ENCODE measurements at regions not wholly inside any gene's neighbourhood (a gene's known extent, or its start where the extent isn't known, plus 50 kb on each side); places are given as distances from the start of the nearest gene placed in this dataset.

DNA sequence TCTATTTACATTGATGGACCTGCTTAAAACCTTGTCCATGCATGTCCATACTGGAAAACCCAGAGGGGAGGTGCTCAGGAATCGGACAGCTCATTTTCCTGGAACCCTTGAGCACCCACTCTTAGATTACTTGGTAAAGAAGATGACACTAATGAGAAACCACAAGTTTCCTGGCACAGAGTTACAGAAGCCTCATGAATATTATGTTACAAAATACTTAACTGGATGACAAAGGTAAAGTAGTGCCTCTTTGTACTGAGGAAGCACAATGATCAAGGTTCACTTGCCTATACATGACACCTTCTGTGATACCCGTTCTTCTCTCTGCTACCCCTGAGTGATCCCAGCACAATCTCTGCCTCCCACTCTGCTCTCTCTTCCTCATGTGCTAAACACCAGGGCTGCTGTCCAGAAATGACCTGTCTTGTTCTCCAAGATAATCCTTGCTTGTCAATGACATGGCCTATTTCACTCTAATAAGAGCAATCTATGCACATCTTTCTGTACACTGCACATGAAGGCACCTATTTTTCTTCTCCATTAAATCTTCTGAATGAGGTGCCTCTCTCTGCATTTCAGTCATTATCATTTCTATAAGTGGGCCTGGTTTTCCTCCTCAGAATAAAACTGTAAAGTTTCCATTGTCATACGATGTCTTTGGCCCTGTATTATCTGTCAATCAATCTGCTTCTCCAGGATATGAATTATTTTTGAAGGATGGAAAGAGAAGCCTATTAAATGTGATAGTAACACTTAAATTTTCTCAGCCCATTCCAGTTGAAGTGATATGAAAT lies 684.0 kb upstream of the ACO1 start (continued):
- TF ChIP-seq, protein P1, sequence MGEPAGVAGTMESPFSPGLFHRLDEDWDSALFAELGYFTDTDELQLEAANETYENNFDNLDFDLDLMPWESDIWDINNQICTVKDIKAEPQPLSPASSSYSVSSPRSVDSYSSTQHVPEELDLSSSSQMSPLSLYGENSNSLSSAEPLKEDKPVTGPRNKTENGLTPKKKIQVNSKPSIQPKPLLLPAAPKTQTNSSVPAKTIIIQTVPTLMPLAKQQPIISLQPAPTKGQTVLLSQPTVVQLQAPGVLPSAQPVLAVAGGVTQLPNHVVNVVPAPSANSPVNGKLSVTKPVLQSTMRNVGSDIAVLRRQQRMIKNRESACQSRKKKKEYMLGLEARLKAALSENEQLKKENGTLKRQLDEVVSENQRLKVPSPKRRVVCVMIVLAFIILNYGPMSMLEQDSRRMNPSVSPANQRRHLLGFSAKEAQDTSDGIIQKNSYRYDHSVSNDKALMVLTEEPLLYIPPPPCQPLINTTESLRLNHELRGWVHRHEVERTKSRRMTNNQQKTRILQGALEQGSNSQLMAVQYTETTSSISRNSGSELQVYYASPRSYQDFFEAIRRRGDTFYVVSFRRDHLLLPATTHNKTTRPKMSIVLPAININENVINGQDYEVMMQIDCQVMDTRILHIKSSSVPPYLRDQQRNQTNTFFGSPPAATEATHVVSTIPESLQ (CRISPR knock-in tag; IDR thresholded peaks at IDR 0.05): no peak
- TF ChIP-seq, protein P2, sequence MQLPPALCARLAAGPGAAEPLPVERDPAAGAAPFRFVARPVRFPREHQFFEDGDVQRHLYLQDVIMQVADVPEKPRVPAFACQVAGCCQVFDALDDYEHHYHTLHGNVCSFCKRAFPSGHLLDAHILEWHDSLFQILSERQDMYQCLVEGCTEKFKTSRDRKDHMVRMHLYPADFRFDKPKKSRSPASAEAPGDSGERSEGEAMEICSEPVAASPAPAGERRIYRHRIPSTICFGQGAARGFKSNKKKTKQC (CRISPR knock-in tag; IDR thresholded peaks at IDR 0.05): no peak
- TF ChIP-seq, protein P3, sequence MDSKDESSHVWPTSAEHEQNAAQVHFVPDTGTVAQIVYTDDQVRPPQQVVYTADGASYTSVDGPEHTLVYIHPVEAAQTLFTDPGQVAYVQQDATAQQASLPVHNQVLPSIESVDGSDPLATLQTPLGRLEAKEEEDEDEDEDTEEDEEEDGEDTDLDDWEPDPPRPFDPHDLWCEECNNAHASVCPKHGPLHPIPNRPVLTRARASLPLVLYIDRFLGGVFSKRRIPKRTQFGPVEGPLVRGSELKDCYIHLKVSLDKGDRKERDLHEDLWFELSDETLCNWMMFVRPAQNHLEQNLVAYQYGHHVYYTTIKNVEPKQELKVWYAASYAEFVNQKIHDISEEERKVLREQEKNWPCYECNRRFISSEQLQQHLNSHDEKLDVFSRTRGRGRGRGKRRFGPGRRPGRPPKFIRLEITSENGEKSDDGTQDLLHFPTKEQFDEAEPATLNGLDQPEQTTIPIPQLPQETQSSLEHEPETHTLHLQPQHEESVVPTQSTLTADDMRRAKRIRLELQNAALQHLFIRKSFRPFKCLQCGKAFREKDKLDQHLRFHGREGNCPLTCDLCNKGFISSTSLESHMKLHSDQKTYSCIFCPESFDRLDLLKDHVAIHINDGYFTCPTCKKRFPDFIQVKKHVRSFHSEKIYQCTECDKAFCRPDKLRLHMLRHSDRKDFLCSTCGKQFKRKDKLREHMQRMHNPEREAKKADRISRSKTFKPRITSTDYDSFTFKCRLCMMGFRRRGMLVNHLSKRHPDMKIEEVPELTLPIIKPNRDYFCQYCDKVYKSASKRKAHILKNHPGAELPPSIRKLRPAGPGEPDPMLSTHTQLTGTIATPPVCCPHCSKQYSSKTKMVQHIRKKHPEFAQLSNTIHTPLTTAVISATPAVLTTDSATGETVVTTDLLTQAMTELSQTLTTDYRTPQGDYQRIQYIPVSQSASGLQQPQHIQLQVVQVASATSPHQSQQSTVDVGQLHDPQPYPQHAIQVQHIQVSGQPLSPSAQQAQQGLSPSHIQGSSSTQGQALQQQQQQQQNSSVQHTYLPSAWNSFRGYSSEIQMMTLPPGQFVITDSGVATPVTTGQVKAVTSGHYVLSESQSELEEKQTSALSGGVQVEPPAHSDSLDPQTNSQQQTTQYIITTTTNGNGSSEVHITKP (IDR thresholded peaks at IDR 0.05; ENCODE audit: partially characterized antibody): no peak
- TF ChIP-seq, protein P4, sequence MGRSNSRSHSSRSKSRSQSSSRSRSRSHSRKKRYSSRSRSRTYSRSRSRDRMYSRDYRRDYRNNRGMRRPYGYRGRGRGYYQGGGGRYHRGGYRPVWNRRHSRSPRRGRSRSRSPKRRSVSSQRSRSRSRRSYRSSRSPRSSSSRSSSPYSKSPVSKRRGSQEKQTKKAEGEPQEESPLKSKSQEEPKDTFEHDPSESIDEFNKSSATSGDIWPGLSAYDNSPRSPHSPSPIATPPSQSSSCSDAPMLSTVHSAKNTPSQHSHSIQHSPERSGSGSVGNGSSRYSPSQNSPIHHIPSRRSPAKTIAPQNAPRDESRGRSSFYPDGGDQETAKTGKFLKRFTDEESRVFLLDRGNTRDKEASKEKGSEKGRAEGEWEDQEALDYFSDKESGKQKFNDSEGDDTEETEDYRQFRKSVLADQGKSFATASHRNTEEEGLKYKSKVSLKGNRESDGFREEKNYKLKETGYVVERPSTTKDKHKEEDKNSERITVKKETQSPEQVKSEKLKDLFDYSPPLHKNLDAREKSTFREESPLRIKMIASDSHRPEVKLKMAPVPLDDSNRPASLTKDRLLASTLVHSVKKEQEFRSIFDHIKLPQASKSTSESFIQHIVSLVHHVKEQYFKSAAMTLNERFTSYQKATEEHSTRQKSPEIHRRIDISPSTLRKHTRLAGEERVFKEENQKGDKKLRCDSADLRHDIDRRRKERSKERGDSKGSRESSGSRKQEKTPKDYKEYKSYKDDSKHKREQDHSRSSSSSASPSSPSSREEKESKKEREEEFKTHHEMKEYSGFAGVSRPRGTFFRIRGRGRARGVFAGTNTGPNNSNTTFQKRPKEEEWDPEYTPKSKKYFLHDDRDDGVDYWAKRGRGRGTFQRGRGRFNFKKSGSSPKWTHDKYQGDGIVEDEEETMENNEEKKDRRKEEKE (IDR thresholded peaks at IDR 0.05; ENCODE audit: borderline replicate concordance in 1 of 2, control insufficient read depth in 1 of 2, low read depth in 2 of 2, low read length in 1 of 2): no peak
- no peak for TF ChIP-seq ERF (CRISPR knock-in tag; IDR thresholded peaks at IDR 0.05)
- TF ChIP-seq KDM1A (IDR thresholded peaks at IDR 0.05): no peak
- TF ChIP-seq, protein P5, sequence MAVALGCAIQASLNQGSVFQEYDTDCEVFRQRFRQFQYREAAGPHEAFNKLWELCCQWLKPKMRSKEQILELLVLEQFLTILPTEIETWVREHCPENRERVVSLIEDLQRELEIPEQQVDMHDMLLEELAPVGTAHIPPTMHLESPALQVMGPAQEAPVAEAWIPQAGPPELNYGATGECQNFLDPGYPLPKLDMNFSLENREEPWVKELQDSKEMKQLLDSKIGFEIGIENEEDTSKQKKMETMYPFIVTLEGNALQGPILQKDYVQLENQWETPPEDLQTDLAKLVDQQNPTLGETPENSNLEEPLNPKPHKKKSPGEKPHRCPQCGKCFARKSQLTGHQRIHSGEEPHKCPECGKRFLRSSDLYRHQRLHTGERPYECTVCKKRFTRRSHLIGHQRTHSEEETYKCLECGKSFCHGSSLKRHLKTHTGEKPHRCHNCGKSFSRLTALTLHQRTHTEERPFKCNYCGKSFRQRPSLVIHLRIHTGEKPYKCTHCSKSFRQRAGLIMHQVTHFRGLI (CRISPR knock-in tag; IDR thresholded peaks at IDR 0.05): no peak

Data from K562 (cell line).